Transverse colon (tissue), 4 donors: ENCODE measurements at regions not wholly inside any gene's neighbourhood (a gene's known extent, or its start where the extent isn't known, plus 50 kb on each side); places are given as distances from the start of the nearest gene placed in this dataset.

Source experiments
- DNase-seq: peaks from one replicate; pipeline ENCODE4 v3.0.0-alpha.2; 2019
- H3K27ac ChIP-seq, 4 donors: fragments of 200-600 bp; sonication (generic); 2 replicates each; pipeline ENCODE4 v1.5.1; 2016 to 2018; ENCODE audit warnings: inconsistent platforms in 4 of 4
- H3K27me3 ChIP-seq: fragments of 200-600 bp; sonication (generic); 2 replicates; pipeline ENCODE4 v1.5.1; 2017; ENCODE audit warnings: inconsistent platforms
- H3K36me3 ChIP-seq, 4 donors: fragments of 200-600 bp; sonication (generic); 2 replicates each; pipeline ENCODE4 v1.5.1; 2017 to 2019; ENCODE audit warnings: inconsistent platforms in 4 of 4
- H3K4me1 ChIP-seq, 4 donors: fragments of 200-600 bp; sonication (generic); 2 replicates each; pipeline ENCODE4 v1.5.1; 2017 to 2020; ENCODE audit warnings: inconsistent platforms in 4 of 4
- H3K4me3 ChIP-seq, 4 donors: fragments of 200-600 bp; sonication (generic); 1 replicate in 1 of 4; 2 replicates in 3 of 4; pipeline versions ENCODE4 v1.5.1 to v1.6.1; 2017 to 2019; ENCODE audit warnings: inconsistent platforms in 4 of 4
- H3K9me3 ChIP-seq, 2 donors: fragments of 200-600 bp; sonication (generic); 2 replicates each; pipeline ENCODE4 v1.5.1; 2017 to 2019; ENCODE audit warnings: inconsistent platforms in 2 of 2
- CTCF ChIP-seq, 5 experiments: fragments of 200-600 bp in 3 of 5; fragments of 450-650 bp in 2 of 5; sonication (generic) in 3 of 5; IDR thresholded peaks; 1 replicate in 2 of 5; 2 replicates in 3 of 5; pipeline ENCODE4 v1.5.1; 2016 to 2017; ENCODE audit warnings: antibody characterized with exemption in 5 of 5, inconsistent platforms in 3 of 5, mild to moderate bottlenecking in 2 of 5, moderate library complexity in 1 of 5
- EP300 ChIP-seq: sonication (generic); formaldehyde crosslinking; IDR thresholded peaks from one replicate; pipeline ENCODE4 v1.6.1; 2017; ENCODE audit warnings: antibody characterized with exemption, low read depth
- POLR2A ChIP-seq: fragments of 450-650 bp; IDR thresholded peaks from one replicate; pipeline ENCODE4 v1.6.1; 2016; ENCODE audit warnings: antibody characterized with exemption, mild to moderate bottlenecking, moderate library complexity
- POLR2AphosphoS5 ChIP-seq, 3 donors: sonication (generic); formaldehyde crosslinking; IDR thresholded peaks; one replicate each; pipeline ENCODE4 v1.6.1; 2016; ENCODE audit warnings: antibody characterized with exemption in 3 of 3
- WGBS, 2 donors: methylation state at CpG; one replicate each; pipeline ENCODE4 v1.1.5; 2018; ENCODE audit warnings: low coverage in 1 of 2; 5-methylcytosine and 5-hydroxymethylcytosine counted together
- in situ Hi-C, 4 donors: fragments of 200-750 bp; cut with MboI; loops; one replicate each; pipeline versions ENCODE4 v1.15.0 to v1.15.1; 2017; ENCODE audit warnings: low sequenced_read_pairs in 3 of 4, low pct_ligation_motif_present in 1 of 4, low pct_unique_long_range_greater_than_20kb in 1 of 4
- intact Hi-C: fragments of 100-400 bp; cut with DNase I; formaldehyde crosslinking; loops from one replicate; pipeline ENCODE4 v1.15.1; 2023; ENCODE audit warnings: low total_unique reads

DNA sequence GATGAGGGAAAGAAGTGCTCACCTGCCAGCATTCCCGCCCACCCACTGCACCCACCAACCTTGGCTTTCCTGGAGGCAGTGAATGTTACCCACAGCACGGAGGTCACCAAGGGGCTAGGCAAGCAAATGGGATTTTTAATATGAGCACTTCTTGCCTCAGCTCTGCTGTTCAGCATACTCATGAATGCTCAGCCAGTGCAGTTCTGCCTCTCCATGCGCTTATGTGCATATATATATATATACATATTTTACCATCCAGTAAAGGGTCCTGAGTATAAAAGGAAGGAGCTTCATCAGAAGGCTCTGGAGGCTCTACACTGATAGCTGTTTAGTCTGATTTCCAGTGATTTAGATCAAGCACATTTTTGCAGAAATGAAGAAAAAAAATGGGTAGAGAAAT lies 366.9 kb downstream of the SIPA1L2 start:
- no peak for DNase-seq
- Histone ChIP-seq H3K4me3 (no peak overlapping the region), H3K36me3 (no peaks in the 10 kb centered on the region), H3K27me3 (no peaks in the 10 kb centered on the region), H3K4me1 (peaks cover 0 to 8% (median 0%) of the 10 kb centered on the region in 4 donors), H3K9me3 (no peaks in the 10 kb centered on the region), H3K27ac (no peak overlapping the region)
- no peak for TF ChIP-seq POLR2AphosphoS5 (IDR thresholded peaks at IDR 0.05)
- in situ Hi-C loops (no loop called here), intact Hi-C loops (no loop called here)
- WGBS, 2 donors = 90 to 98% methylated on average over 3 of the region's 3 CpGs

- TF ChIP-seq POLR2A (no peak), CTCF (IDR thresholded peaks at IDR 0.05) (no peak), EP300 (no peak), POLR2AphosphoS5 (IDR thresholded peaks at IDR 0.05) (no peak)
- Histone ChIP-seq H3K27me3 (no peaks in the 10 kb centered on the region), H3K4me1 (peaks cover 0 to 3% (median 0%) of the 10 kb centered on the region in 4 donors), H3K36me3 (no peaks in the 10 kb centered on the region), H3K4me3 (no peak overlapping the region), H3K9me3 (no peaks in the 10 kb centered on the region), H3K27ac (no peak overlapping the region)
- intact Hi-C loops = no loop called here
- 85% methylated on average over 8 of the region's 8 CpGs; no CpG with 5 or more reads in 1 of the 2 donors for WGBS, 2 donors
- in situ Hi-C loops = no loop called here
- DNase-seq = no peak
Measured at GRCh38 chr1:232260861-232261260, 369.1 kb downstream of the SIPA1L2 start.

GRCh38 chr1:232260045-232260444 lies 369.9 kb downstream of the SIPA1L2 start:
- H3K27ac ChIP-seq = no peak overlapping the region
- H3K9me3 ChIP-seq = no peaks in the 10 kb centered on the region
- H3K4me3 ChIP-seq = no peak overlapping the region
- in situ Hi-C loops = no loop called here
- 25 to 27% methylated on average over 3 of the region's 3 CpGs for WGBS, 2 donors
- intact Hi-C loops = no loop called here
- peaks cover 0 to 3% (median 0%) of the 10 kb centered on the region in 4 donors for H3K4me1 ChIP-seq
- DNase-seq = no peak
- H3K36me3 ChIP-seq = no peaks in the 10 kb centered on the region
- no peak for TF ChIP-seq POLR2A
- TF ChIP-seq CTCF (IDR thresholded peaks at IDR 0.05) = no peak
- TF ChIP-seq EP300 = no peak
- no peak for TF ChIP-seq POLR2AphosphoS5 (IDR thresholded peaks at IDR 0.05)
- H3K27me3 ChIP-seq = no peaks in the 10 kb centered on the region

DNA sequence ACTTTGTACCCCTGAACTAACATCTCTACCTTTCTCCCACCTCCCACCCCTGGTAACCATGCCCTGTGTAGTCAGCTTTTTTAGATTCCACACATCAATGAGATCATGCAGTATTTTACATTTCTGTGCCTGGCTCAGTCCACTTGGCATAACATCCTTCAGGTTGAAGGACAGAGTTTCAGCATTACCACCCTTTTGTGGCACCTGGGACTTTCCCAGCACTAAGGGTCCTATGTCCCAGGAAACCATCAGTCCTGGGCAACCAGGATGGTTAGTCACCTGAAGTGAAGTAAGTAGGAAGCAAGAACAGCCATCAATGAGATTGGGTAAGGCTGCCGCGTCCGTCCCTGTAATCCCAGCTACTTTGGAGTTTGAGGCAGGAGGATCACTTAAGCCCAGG lies 370.6 kb downstream of the SIPA1L2 start:
- Histone ChIP-seq H3K9me3 (no peaks in the 10 kb centered on the region), H3K36me3 (no peaks in the 10 kb centered on the region), H3K4me3 (no peak overlapping the region), H3K27ac (no peak overlapping the region), H3K27me3 (no peaks in the 10 kb centered on the region), H3K4me1 (peaks cover 0 to 3% (median 0%) of the 10 kb centered on the region in 4 donors)
- no peak for DNase-seq
- WGBS, 2 donors = 98% methylated on average over 3 of the region's 3 CpGs; no CpG with 5 or more reads in 1 of the 2 donors
- TF ChIP-seq CTCF (IDR thresholded peaks at IDR 0.05) = no peak
- no peak for TF ChIP-seq EP300
- TF ChIP-seq POLR2A = no peak
- TF ChIP-seq POLR2AphosphoS5 (IDR thresholded peaks at IDR 0.05) = no peak
- intact Hi-C loops (no loop called here), in situ Hi-C loops (no loop called here)

GRCh38 chr1:232252546-232253118 lies 377.3 kb downstream of the SIPA1L2 start:
- in situ Hi-C loops (no loop called here), intact Hi-C loops (no loop called here)
- DNase-seq = no peak
- Histone ChIP-seq H3K9me3 (no peaks in the 10 kb centered on the region), H3K4me1 (peaks cover 0 to 3% (median 0%) of the 10 kb centered on the region in 4 donors), H3K27me3 (no peaks in the 10 kb centered on the region), H3K36me3 (no peaks in the 10 kb centered on the region), H3K4me3 (no peak overlapping the region), H3K27ac (no peak overlapping the region)
- no peak for TF ChIP-seq POLR2AphosphoS5 (IDR thresholded peaks at IDR 0.05)
- no peak for TF ChIP-seq POLR2A
- no peak for TF ChIP-seq EP300
- TF ChIP-seq CTCF (IDR thresholded peaks at IDR 0.05) = no peak
- 67 to 71% methylated on average over 10 to 11 of the region's 11 CpGs for WGBS, 2 donors
